ENCODE measurements at regions not wholly inside any gene's neighbourhood (a gene's known extent, or its start where the extent isn't known, plus 50 kb on each side); places are given as distances from the start of the nearest gene placed in this dataset.
"Not testable (repeated sequence)": the region's sequence is repeated elsewhere in the genome, so short reads cannot be mapped to it uniquely, and the experiment has no call there.

- Mint-ChIP-seq H3K4me3 (no peak overlapping the region), H3K27ac (ENCODE audit: unreplicated experiment) (no peak overlapping the region), H3K27me3 (ENCODE audit: low read depth) (no peaks in the 10 kb centered on the region), H3K36me3 (ENCODE audit: low read depth) (peaks cover 3% of the 10 kb centered on the region), H3K4me1 (no peaks in the 10 kb centered on the region), H3K9me3 (peaks cover 12% of the 10 kb centered on the region)
- no peak for DNase-seq (ENCODE audit: low read depth, low spot score)
- TF ChIP-seq CTCF (conservative IDR thresholded peaks at IDR 0.05), result no peak
These were observed 971.5 kb upstream of the CITED2 start for GRCh38 chr6:140345935-140346334.

GRCh38 chr6:140344142-140344913 lies 969.9 kb upstream of the CITED2 start:
- H3K27me3 Mint-ChIP-seq (ENCODE audit: low read depth), result no peaks in the 10 kb centered on the region
- H3K36me3 Mint-ChIP-seq (ENCODE audit: low read depth), result peaks cover 3% of the 10 kb centered on the region
- no peak overlapping the region for H3K4me3 Mint-ChIP-seq
- no peak for DNase-seq (ENCODE audit: low read depth, low spot score)
- no peak overlapping the region for H3K27ac Mint-ChIP-seq (ENCODE audit: unreplicated experiment)
- TF ChIP-seq CTCF (conservative IDR thresholded peaks at IDR 0.05), result no peak
- no peaks in the 10 kb centered on the region for H3K4me1 Mint-ChIP-seq
- peaks cover 12% of the 10 kb centered on the region for H3K9me3 Mint-ChIP-seq

GRCh38 chr6:140343128-140343527 lies 968.7 kb upstream of the CITED2 start:
- no peak overlapping the region for H3K4me3 Mint-ChIP-seq
- peaks cover 3% of the 10 kb centered on the region for H3K36me3 Mint-ChIP-seq (ENCODE audit: low read depth)
- no peaks in the 10 kb centered on the region for H3K4me1 Mint-ChIP-seq
- peaks cover 12% of the 10 kb centered on the region for H3K9me3 Mint-ChIP-seq
- DNase-seq (ENCODE audit: low read depth, low spot score), result no peak
- H3K27me3 Mint-ChIP-seq (ENCODE audit: low read depth), result no peaks in the 10 kb centered on the region
- H3K27ac Mint-ChIP-seq (ENCODE audit: unreplicated experiment), result no peak overlapping the region
- no peak for TF ChIP-seq CTCF (conservative IDR thresholded peaks at IDR 0.05)

- Mint-ChIP-seq H3K4me1 (no peaks in the 10 kb centered on the region), H3K36me3 (ENCODE audit: low read depth) (peaks cover 5% of the 10 kb centered on the region), H3K27me3 (ENCODE audit: low read depth) (no peaks in the 10 kb centered on the region), H3K9me3 (peaks cover 13% of the 10 kb centered on the region), H3K27ac (ENCODE audit: unreplicated experiment) (no peak overlapping the region), H3K4me3 (no peak overlapping the region)
- no peak for DNase-seq (ENCODE audit: low read depth, low spot score)
- no peak for TF ChIP-seq CTCF (conservative IDR thresholded peaks at IDR 0.05)
These were observed 966.8 kb upstream of the CITED2 start for GRCh38 chr6:140341272-140341671.

GRCh38 chr6:140340795-140341194 lies 966.3 kb upstream of the CITED2 start:
- Mint-ChIP-seq H3K4me3 (no peak overlapping the region), H3K4me1 (no peaks in the 10 kb centered on the region), H3K36me3 (ENCODE audit: low read depth) (peaks cover 5% of the 10 kb centered on the region), H3K27me3 (ENCODE audit: low read depth) (no peaks in the 10 kb centered on the region), H3K27ac (ENCODE audit: unreplicated experiment) (no peak overlapping the region), H3K9me3 (peaks cover 16% of the 10 kb centered on the region)
- TF ChIP-seq CTCF (conservative IDR thresholded peaks at IDR 0.05), result no peak
- no peak for DNase-seq (ENCODE audit: low read depth, low spot score)

- DNase-seq (ENCODE audit: low read depth, low spot score); H3K27me3 Mint-ChIP-seq (ENCODE audit: low read depth); H3K4me1 Mint-ChIP-seq; H3K9me3 Mint-ChIP-seq; H3K36me3 Mint-ChIP-seq (ENCODE audit: low read depth); H3K4me3 Mint-ChIP-seq; H3K27ac Mint-ChIP-seq (ENCODE audit: unreplicated experiment): not testable (repeated sequence)
These were observed 964.6 kb upstream of the CITED2 start for GRCh38 chr6:140339084-140339483.

All from neural crest cell (in vitro differentiated cells).